HEK293 (cell line): ENCODE measurements at regions not wholly inside any gene's neighbourhood (a gene's known extent, or its start where the extent isn't known, plus 50 kb on each side); places are given as distances from the start of the nearest gene placed in this dataset.

Experiments used
- CTCF ChIP-seq: fragments of 450-650 bp; formaldehyde crosslinking; IDR thresholded peaks from 2 replicates; pipeline ENCODE4 v1.5.1; 2016; ENCODE audit warnings: missing biosample characterization, missing genetic modification characterization
- GLIS1 ChIP-seq: fragments of 450-650 bp; formaldehyde crosslinking; IDR thresholded peaks from 2 replicates; pipeline ENCODE4 v1.5.1; 2016; ENCODE audit warnings: missing biosample characterization, missing genetic modification characterization
- PRDM4 ChIP-seq: fragments of 450-650 bp; formaldehyde crosslinking; IDR thresholded peaks from 2 replicates; pipeline ENCODE4 v1.5.1; 2017; ENCODE audit warnings: missing biosample characterization, missing genetic modification characterization
- SETDB1 ChIP-seq: IDR thresholded peaks from one replicate; pipeline ENCODE4 v1.6.1; 2017; ENCODE audit warnings: mild to moderate bottlenecking, low read length, moderate library complexity, mixed read lengths; ENCODE audit not compliant: insufficient read length
- TRIM28 ChIP-seq: IDR thresholded peaks from 2 replicates; pipeline ENCODE4 v1.6.1; 2011; ENCODE audit warnings: low read length, control low read depth, borderline replicate concordance
- ZFP41 ChIP-seq: fragments of 450-650 bp; formaldehyde crosslinking; IDR thresholded peaks from 2 replicates; pipeline ENCODE4 v1.5.1; 2016; ENCODE audit warnings: missing biosample characterization, missing genetic modification characterization, borderline replicate concordance
- ZNF175 ChIP-seq: fragments of 450-650 bp; formaldehyde crosslinking; IDR thresholded peaks from 2 replicates; pipeline ENCODE4 v1.5.1; 2016; ENCODE audit warnings: missing biosample characterization, missing genetic modification characterization
- ZNF274 ChIP-seq, 2 experiments: fragments of 200-500 bp in 1 of 2; fragments of 450-650 bp in 1 of 2; sonication (Bioruptor generic) in 1 of 2; formaldehyde crosslinking in 1 of 2; IDR thresholded peaks; 2 replicates each; pipeline versions ENCODE4 v1.5.1 to v1.6.1; 2014 to 2016; ENCODE audit warnings: borderline replicate concordance in 1 of 2, inconsistent platforms in 1 of 2, low read length in 1 of 2, missing biosample characterization in 1 of 2, missing genetic modification characterization in 1 of 2
- ZNF549 ChIP-seq: fragments of 450-650 bp; IDR thresholded peaks from 2 replicates; pipeline ENCODE4 v1.5.1; 2018; ENCODE audit warnings: missing biosample characterization, missing genetic modification characterization, mild to moderate bottlenecking, inconsistent platforms, moderate library complexity
- ZNF76 ChIP-seq: fragments of 450-650 bp; formaldehyde crosslinking; IDR thresholded peaks from 2 replicates; pipeline ENCODE4; 2016; ENCODE audit warnings: low read depth, missing biosample characterization, missing genetic modification characterization, borderline replicate concordance

- TF ChIP-seq TRIM28 (no peak), PRDM4 (no peak), CTCF (no peak), ZNF549 (tag by site-specific recombination) (no peak), ZNF175 (tag by site-specific recombination) (no peak), ZNF274 (IDR thresholded peaks at IDR 0.05; ENCODE audit: low read length) (no peak), ZNF274 (tag by site-specific recombination; IDR thresholded peaks at IDR 0.05; ENCODE audit: borderline replicate concordance) (no peak), SETDB1 (no peak), ZNF76 (no peak), GLIS1 (tag by site-specific recombination) (no peak), ZFP41 (tag by site-specific recombination) (no peak)
Measured at GRCh38 chr7:145774777-145775176, 341.8 kb upstream of the CNTNAP2 start.
